CD4-positive, alpha-beta T cell (primary cell): ENCODE measurements at regions not wholly inside any gene's neighbourhood (a gene's known extent, or its start where the extent isn't known, plus 50 kb on each side); places are given as distances from the start of the nearest gene placed in this dataset.

Experiments used
- ATAC-seq: fragments of 200-7000 bp; cut with Tn5 transposase; one replicate; pipeline ENCODE4 v1.10.0; 2022; ENCODE audit warnings: mild to moderate bottlenecking; ENCODE audit not compliant: poor library complexity
- CTCF ChIA-PET: fragments of 350-600 bp; sonication (Branson Sonifier 250); formaldehyde crosslinking; loops from one replicate; lab custom pipeline; 2021; ENCODE audit warnings: antibody characterized with exemption, inconsistent platforms; lab: Charles Lee
- POLR2A ChIA-PET: fragments of 350-600 bp; sonication (Branson Sonifier 250); formaldehyde crosslinking; loops from one replicate; lab custom pipeline; 2021; ENCODE audit warnings: antibody characterized with exemption, inconsistent platforms; lab: Charles Lee
- DNase-seq, 14 experiments: peaks; one replicate each; pipeline ENCODE4 v3.0.0-alpha.2; 2013 to 2020; ENCODE audit warnings: mixed read lengths in 2 of 14
- H3K27ac ChIP-seq, 2 donors: one replicate each; pipeline versions ENCODE4 v1.5.1 to v1.7.0; 2013; ENCODE audit warnings: low read length in 2 of 2, low read depth in 1 of 2, mild to moderate bottlenecking in 1 of 2
- H3K27me3 ChIP-seq, 2 experiments: 1 replicate in 1 of 2; 2 replicates in 1 of 2; pipeline versions ENCODE4 v1.6.1 to v1.7.0; 2013; ENCODE audit warnings: low read length in 2 of 2, control low read depth in 1 of 2, mild to moderate bottlenecking in 1 of 2, moderate library complexity in 1 of 2; ENCODE audit not compliant: insufficient read depth in 2 of 2, control insufficient read depth in 1 of 2
- H3K36me3 ChIP-seq: one replicate; pipeline ENCODE4 v1.6.1; 2013; ENCODE audit warnings: low read length, control low read depth; ENCODE audit not compliant: insufficient read depth
- H3K4me1 ChIP-seq: one replicate; pipeline ENCODE4 v1.6.1; 2013; ENCODE audit warnings: low read length, control low read depth; ENCODE audit not compliant: insufficient read depth
- H3K4me3 ChIP-seq: one replicate; pipeline ENCODE4 v1.5.1; 2013; ENCODE audit warnings: mild to moderate bottlenecking, low read length, moderate library complexity
- H3K9me3 ChIP-seq, 2 experiments: 1 replicate in 1 of 2; 2 replicates in 1 of 2; pipeline versions ENCODE4 v1.6.1 to v1.7.0; 2013; ENCODE audit warnings: low read length in 2 of 2, mild to moderate bottlenecking in 2 of 2, control low read depth in 1 of 2, moderate library complexity in 1 of 2; ENCODE audit not compliant: control insufficient read depth in 1 of 2, insufficient read depth in 1 of 2
- H3K27ac Mint-ChIP-seq: one replicate; pipeline ENCODE4 v1.8.0; 2020; ENCODE audit warnings: mixed read lengths
- H3K27me3 Mint-ChIP-seq: one replicate; pipeline ENCODE4 v1.8.0; 2021; ENCODE audit warnings: mixed read lengths
- H3K36me3 Mint-ChIP-seq: one replicate; pipeline ENCODE4 v1.8.0; 2021; ENCODE audit warnings: low read depth, mixed read lengths
- H3K4me1 Mint-ChIP-seq: one replicate; pipeline ENCODE4 v1.8.0; 2021; ENCODE audit warnings: low read depth, mixed read lengths
- H3K4me3 Mint-ChIP-seq: one replicate; pipeline ENCODE4 v1.8.0; 2020; ENCODE audit warnings: mild to moderate bottlenecking, mixed read lengths
- H3K9me3 Mint-ChIP-seq: one replicate; pipeline ENCODE4 v1.8.0; 2020; ENCODE audit warnings: mixed read lengths
- CTCF ChIP-seq: fragments of 200-600 bp; IDR thresholded peaks from one replicate; pipeline ENCODE4 v1.8.0; 2022; ENCODE audit warnings: antibody characterized with exemption, mild to moderate bottlenecking
- intact Hi-C, 2 experiments: fragments of 100-400 bp; cut with DNase I in 1 of 2; cut with micrococcal nuclease in 1 of 2; formaldehyde crosslinking; loops; one replicate each; pipeline versions ENCODE4 v1.15.1 to v1.9.0; 2023 to 2025; cut with DNase I, micrococcal nuclease

GRCh38 chr5:145210020-145210419 lies 625.1 kb downstream of the PRELID2 start:
- Histone ChIP-seq H3K36me3 (no peaks in the 10 kb centered on the region), H3K4me1 (no peaks in the 10 kb centered on the region), H3K27me3 (no peaks in the 10 kb centered on the region), H3K9me3 (peaks cover 0 to 5% of the 10 kb centered on the region in 2 experiments), H3K27ac (no peak overlapping the region), H3K4me3 (no peak overlapping the region)
- DNase-seq, result no peak
- H3K9me3 Mint-ChIP-seq, result peaks cover 24% of the 10 kb centered on the region
- TF ChIP-seq CTCF, result no peak
- H3K36me3 Mint-ChIP-seq, result no peaks in the 10 kb centered on the region
- no peak overlapping the region for H3K27ac Mint-ChIP-seq
- H3K4me1 Mint-ChIP-seq, result no peaks in the 10 kb centered on the region
- no peaks in the 10 kb centered on the region for H3K27me3 Mint-ChIP-seq
- ChIA-PET POLR2A (no interaction called here), CTCF (no interaction called here)
- H3K4me3 Mint-ChIP-seq, result no peak overlapping the region
- no peak for ATAC-seq
- intact Hi-C loops, result no loop called here

GRCh38 chr5:145205546-145205945 lies 629.6 kb downstream of the PRELID2 start:
- no peak for DNase-seq
- Histone ChIP-seq H3K4me1 (no peaks in the 10 kb centered on the region), H3K27ac (no peak overlapping the region), H3K36me3 (no peaks in the 10 kb centered on the region), H3K9me3 (no peaks in the 10 kb centered on the region), H3K27me3 (no peaks in the 10 kb centered on the region), H3K4me3 (no peak overlapping the region)
- Mint-ChIP-seq H3K36me3 (no peaks in the 10 kb centered on the region), H3K9me3 (peaks cover 16% of the 10 kb centered on the region), H3K4me1 (no peaks in the 10 kb centered on the region), H3K4me3 (no peak overlapping the region), H3K27ac (no peak overlapping the region), H3K27me3 (no peaks in the 10 kb centered on the region)
- POLR2A ChIA-PET, result no interaction called here
- intact Hi-C loops, result no loop called here
- TF ChIP-seq CTCF, result no peak
- CTCF ChIA-PET, result no interaction called here
- no peak for ATAC-seq

GRCh38 chr5:145204743-145205142 lies 630.4 kb downstream of the PRELID2 start:
- intact Hi-C loops, result no loop called here
- no peaks in the 10 kb centered on the region for H3K36me3 ChIP-seq
- H3K9me3 ChIP-seq, result no peaks in the 10 kb centered on the region
- Mint-ChIP-seq H3K27me3 (no peaks in the 10 kb centered on the region), H3K9me3 (peaks cover 15% of the 10 kb centered on the region), H3K36me3 (no peaks in the 10 kb centered on the region), H3K4me3 (no peak overlapping the region), H3K27ac (no peak overlapping the region), H3K4me1 (no peaks in the 10 kb centered on the region)
- no peak for ATAC-seq
- TF ChIP-seq CTCF, result no peak
- ChIA-PET POLR2A (no interaction called here), CTCF (no interaction called here)
- DNase-seq, result no peak
- H3K4me3 ChIP-seq, result no peak overlapping the region
- H3K27me3 ChIP-seq, result no peaks in the 10 kb centered on the region
- no peak overlapping the region for H3K27ac ChIP-seq
- H3K4me1 ChIP-seq, result no peaks in the 10 kb centered on the region
